Mucosa of descending colon (tissue), 3 donors: ENCODE measurements at regions not wholly inside any gene's neighbourhood (a gene's known extent, or its start where the extent isn't known, plus 50 kb on each side); places are given as distances from the start of the nearest gene placed in this dataset.

Source experiments
- ATAC-seq: fragments of 200-7000 bp; cut with Tn5 transposase; one replicate; pipeline ENCODE4 v1.9.1; 2020; ENCODE audit warnings: mild to moderate bottlenecking, moderate library complexity
- DNase-seq, 3 donors: peaks; one replicate each; pipeline ENCODE4 v3.0.0-alpha.2; 2020
- H3K36me3 ChIP-seq: fragments of 200-600 bp; one replicate; pipeline ENCODE4 v1.8.0; 2021; ENCODE audit warnings: low read depth, mild to moderate bottlenecking
- H3K4me1 ChIP-seq: fragments of 200-600 bp; one replicate; pipeline ENCODE4 v1.8.0; 2021; ENCODE audit warnings: low read depth, mild to moderate bottlenecking
- H3K4me3 ChIP-seq: fragments of 200-600 bp; one replicate; pipeline ENCODE4 v1.8.0; 2021; ENCODE audit warnings: mild to moderate bottlenecking
- H3K9me3 ChIP-seq: fragments of 200-600 bp; one replicate; pipeline ENCODE4 v1.8.0; 2021; ENCODE audit warnings: mild to moderate bottlenecking
- CTCF ChIP-seq: fragments of 200-600 bp; IDR thresholded peaks from one replicate; pipeline ENCODE4 v1.8.0; 2022; ENCODE audit warnings: antibody characterized with exemption, mild to moderate bottlenecking
- intact Hi-C, 2 donors: fragments of 100-400 bp; cut with DNase I in 1 of 2; cut with micrococcal nuclease in 1 of 2; formaldehyde crosslinking; loops; one replicate each; pipeline versions ENCODE4 v1.11.0 to v1.11.1; 2022; cut with DNase I, micrococcal nuclease
- donor health status: DM: no; HTN: no; CAD: no; lungs with moderate emphysema.
- donor health status: DM: no; HTN: no; CAD: no.
- donor health status: DM: no; HTN: yes; CAD: no.

- Histone ChIP-seq H3K4me3 (no peak overlapping the region), H3K9me3 (no peaks in the 10 kb centered on the region), H3K4me1 (no peaks in the 10 kb centered on the region), H3K36me3 (no peaks in the 10 kb centered on the region)
- ATAC-seq (no peak), DNase-seq (no peak)
- intact Hi-C loops: no loop called here
- no peak for TF ChIP-seq CTCF
Observed at GRCh38 chr2:224198436-224198835, 159.3 kb upstream of the SERPINE2 start.

GRCh38 chr2:224196810-224197209 is 157.7 kb upstream of the SERPINE2 start:
- H3K4me1 ChIP-seq: no peaks in the 10 kb centered on the region
- no peak for TF ChIP-seq CTCF
- H3K9me3 ChIP-seq: no peaks in the 10 kb centered on the region
- ATAC-seq (no peak), DNase-seq (no peak)
- intact Hi-C loops: no loop called here
- H3K4me3 ChIP-seq: no peak overlapping the region
- no peaks in the 10 kb centered on the region for H3K36me3 ChIP-seq

GRCh38 chr2:224195925-224196571 is 157.0 kb upstream of the SERPINE2 start:
- H3K9me3 ChIP-seq: no peaks in the 10 kb centered on the region
- no peak overlapping the region for H3K4me3 ChIP-seq
- ATAC-seq (no peak), DNase-seq (peak in 1 of 3 donors; percentile 6)
- no peaks in the 10 kb centered on the region for H3K36me3 ChIP-seq
- TF ChIP-seq CTCF: no peak
- intact Hi-C loops: no loop called here
- H3K4me1 ChIP-seq: no peaks in the 10 kb centered on the region

GRCh38 chr2:224194161-224194560 is 155.1 kb upstream of the SERPINE2 start:
- ATAC-seq: no peak
- Histone ChIP-seq H3K4me1 (no peaks in the 10 kb centered on the region), H3K4me3 (no peak overlapping the region), H3K9me3 (no peaks in the 10 kb centered on the region), H3K36me3 (no peaks in the 10 kb centered on the region)
- intact Hi-C loops: no loop called here
- TF ChIP-seq CTCF: no peak
- no peak for DNase-seq

GRCh38 chr2:224191465-224191864 is 152.4 kb upstream of the SERPINE2 start:
- no peak for DNase-seq
- intact Hi-C loops: no loop called here
- Histone ChIP-seq H3K36me3 (no peaks in the 10 kb centered on the region), H3K4me1 (no peaks in the 10 kb centered on the region), H3K9me3 (peaks cover 6% of the 10 kb centered on the region), H3K4me3 (no peak overlapping the region)
- no peak for ATAC-seq
- TF ChIP-seq CTCF: no peak

GRCh38 chr2:224190936-224191270 is 151.8 kb upstream of the SERPINE2 start:
- DNase-seq (no peak), ATAC-seq (no peak)
- Histone ChIP-seq H3K4me1 (no peaks in the 10 kb centered on the region), H3K4me3 (no peak overlapping the region), H3K36me3 (no peaks in the 10 kb centered on the region), H3K9me3 (peaks cover 6% of the 10 kb centered on the region)
- no peak for TF ChIP-seq CTCF
- intact Hi-C loops: no loop called here
